ENCODE measurements at regions not wholly inside any gene's neighbourhood (a gene's known extent, or its start where the extent isn't known, plus 50 kb on each side); places are given as distances from the start of the nearest gene placed in this dataset.
"Not testable (repeated sequence)": the region's sequence is repeated elsewhere in the genome, so short reads cannot be mapped to it uniquely, and the experiment has no call there.

GRCh38 chr6:27777614-27778355 is 134.4 kb downstream of the OR2B2 start:
- H3K36me3 Mint-ChIP-seq = no peaks in the 10 kb centered on the region
- H3K4me3 Mint-ChIP-seq = no peak overlapping the region
- no peaks in the 10 kb centered on the region for H3K4me1 Mint-ChIP-seq (ENCODE audit: low read depth)
- DNase-seq = no peak
- intact Hi-C loops (cut with micrococcal nuclease) = no loop called here
- no peak overlapping the region for H3K27ac Mint-ChIP-seq
- CTCF ChIA-PET = interaction anchor here (1.3 kb wide), 1 partner anchor 11 kb away, joined by 3 read pairs; no protein-coding TSS in a partner anchor
- POLR2A ChIA-PET = no interaction called here
- H3K27me3 Mint-ChIP-seq = peaks cover 12% of the 10 kb centered on the region
- H3K9me3 Mint-ChIP-seq = no peaks in the 10 kb centered on the region

- ChIA-PET POLR2A (interaction anchor here (1.0 kb wide), 1 partner anchor 23 kb away, joined by 3 read pairs; no protein-coding TSS in a partner anchor), CTCF (interaction anchor here (1.3 kb wide), 1 partner anchor 12 kb away, joined by 3 read pairs; no protein-coding TSS in a partner anchor)
- H3K27me3 Mint-ChIP-seq = peaks cover 12% of the 10 kb centered on the region
- H3K9me3 Mint-ChIP-seq = no peaks in the 10 kb centered on the region
- H3K36me3 Mint-ChIP-seq = no peaks in the 10 kb centered on the region
- no peak overlapping the region for H3K27ac Mint-ChIP-seq
- intact Hi-C loops (cut with micrococcal nuclease) = no loop called here
- DNase-seq = no peak
- H3K4me3 Mint-ChIP-seq = no peak overlapping the region
- H3K4me1 Mint-ChIP-seq (ENCODE audit: low read depth) = peaks cover 5% of the 10 kb centered on the region
Observed at GRCh38 chr6:27777126-27777525, 135.1 kb downstream of the OR2B2 start.

- no peak overlapping the region for H3K27ac Mint-ChIP-seq
- peaks cover 7% of the 10 kb centered on the region for H3K4me1 Mint-ChIP-seq (ENCODE audit: low read depth)
- CTCF ChIA-PET = interaction anchor here (0.6 to 1.6 kb wide), 2 partner anchors 20 to 259 kb away, joined by 3 to 4 read pairs; no protein-coding TSS in a partner anchor
- H3K9me3 Mint-ChIP-seq = no peaks in the 10 kb centered on the region
- no peak for DNase-seq
- POLR2A ChIA-PET = interaction anchor here (0.6 to 1.0 kb wide), 2 partner anchors 22 to 134 kb away, joined by 3 read pairs; no protein-coding TSS in a partner anchor
- intact Hi-C loops (cut with micrococcal nuclease) = no loop called here
- H3K27me3 Mint-ChIP-seq = peaks cover 12% of the 10 kb centered on the region
- no peaks in the 10 kb centered on the region for H3K36me3 Mint-ChIP-seq
- no peak overlapping the region for H3K4me3 Mint-ChIP-seq
Observed at GRCh38 chr6:27776504-27776903, 135.7 kb downstream of the OR2B2 start.

- H3K4me1 Mint-ChIP-seq (ENCODE audit: low read depth) = peaks cover 7% of the 10 kb centered on the region
- peaks cover 17% of the 10 kb centered on the region for H3K27me3 Mint-ChIP-seq
- no peak for DNase-seq
- intact Hi-C loops (cut with micrococcal nuclease) = no loop called here
- no peaks in the 10 kb centered on the region for H3K36me3 Mint-ChIP-seq
- H3K9me3 Mint-ChIP-seq = no peaks in the 10 kb centered on the region
- POLR2A ChIA-PET = interaction anchor here (0.6 kb wide), 1 partner anchor 134 kb away, joined by 3 read pairs; no protein-coding TSS in a partner anchor
- no peak overlapping the region for H3K27ac Mint-ChIP-seq
- H3K4me3 Mint-ChIP-seq = no peak overlapping the region
- CTCF ChIA-PET = interaction anchor here (0.6 to 1.6 kb wide), 2 partner anchors 21 to 258 kb away, joined by 3 to 4 read pairs; no protein-coding TSS in a partner anchor
Observed at GRCh38 chr6:27775796-27776184, 136.4 kb downstream of the OR2B2 start.

GRCh38 chr6:27775138-27775795 is 136.9 kb downstream of the OR2B2 start:
- H3K4me3 Mint-ChIP-seq; H3K27ac Mint-ChIP-seq; POLR2A ChIA-PET; DNase-seq; H3K36me3 Mint-ChIP-seq; H3K9me3 Mint-ChIP-seq; intact Hi-C loops (cut with micrococcal nuclease); H3K4me1 Mint-ChIP-seq (ENCODE audit: low read depth): not testable (repeated sequence)
- CTCF ChIA-PET = interaction anchor here (1.6 kb wide), 1 partner anchor 21 kb away, joined by 4 read pairs; no protein-coding TSS in a partner anchor
- H3K27me3 Mint-ChIP-seq = peaks cover 17% of the 10 kb centered on the region

- H3K36me3 Mint-ChIP-seq; DNase-seq; H3K4me1 Mint-ChIP-seq (ENCODE audit: low read depth); CTCF ChIA-PET; H3K9me3 Mint-ChIP-seq; POLR2A ChIA-PET; intact Hi-C loops (cut with micrococcal nuclease); H3K4me3 Mint-ChIP-seq; H3K27ac Mint-ChIP-seq: not testable (repeated sequence)
- peaks cover 19% of the 10 kb centered on the region for H3K27me3 Mint-ChIP-seq
Observed at GRCh38 chr6:27774264-27774600, 138.0 kb downstream of the OR2B2 start.

- POLR2A ChIA-PET; H3K4me3 Mint-ChIP-seq; H3K36me3 Mint-ChIP-seq; H3K9me3 Mint-ChIP-seq; H3K4me1 Mint-ChIP-seq (ENCODE audit: low read depth); H3K27ac Mint-ChIP-seq; DNase-seq: not testable (repeated sequence)
- H3K27me3 Mint-ChIP-seq = peaks cover 17% of the 10 kb centered on the region
- CTCF ChIA-PET = interaction anchor here (1.0 to 4.0 kb wide), 10 partner anchors 11 to 613 kb away, joined by 3 to 100 read pairs (median 8); partner anchors contain the start of gene POM121L2
- intact Hi-C loops (cut with micrococcal nuclease) = loop anchor here (2.0 kb wide), 1 partner anchor 21 kb away; no protein-coding TSS in a partner anchor
Observed at GRCh38 chr6:27773542-27774263, 138.5 kb downstream of the OR2B2 start.

GRCh38 chr6:27772261-27773001 is 139.8 kb downstream of the OR2B2 start:
- intact Hi-C loops (cut with micrococcal nuclease) = loop anchor here (1.0 to 2.0 kb wide), 3 partner anchors 20 to 123 kb away; no protein-coding TSS in a partner anchor
- DNase-seq = peak; percentile 93
- peaks cover 12% of the 10 kb centered on the region for H3K27me3 Mint-ChIP-seq
- no peaks in the 10 kb centered on the region for H3K36me3 Mint-ChIP-seq
- no peaks in the 10 kb centered on the region for H3K9me3 Mint-ChIP-seq
- CTCF ChIA-PET = interaction anchor here (0.6 to 4.0 kb wide), 43 partner anchors 9 to 1672 kb away, joined by 3 to 100 read pairs (median 4); partner anchors contain the start of gene POM121L2
- peaks cover 7% of the 10 kb centered on the region for H3K4me1 Mint-ChIP-seq (ENCODE audit: low read depth)
- POLR2A ChIA-PET = interaction anchor here (0.8 to 1.0 kb wide), 4 partner anchors 9 to 35 kb away, joined by 3 to 5 read pairs (median 4); a partner anchor contains a TSS
- peak overlapping the region; percentile 40 for H3K4me3 Mint-ChIP-seq
- peak overlapping the region; percentile 18 for H3K27ac Mint-ChIP-seq

GRCh38 chr6:27771235-27771634 is 141.0 kb downstream of the OR2B2 start:
- intact Hi-C loops (cut with micrococcal nuclease) = no loop called here
- Mint-ChIP-seq H3K4me3 (no peak overlapping the region), H3K27ac (no peak overlapping the region), H3K36me3 (no peaks in the 10 kb centered on the region), H3K4me1 (ENCODE audit: low read depth) (peaks cover 7% of the 10 kb centered on the region), H3K27me3 (peaks cover 8% of the 10 kb centered on the region), H3K9me3 (no peaks in the 10 kb centered on the region)
- ChIA-PET CTCF (interaction anchor here (0.6 to 4.0 kb wide), 10 partner anchors 11 to 957 kb away, joined by 3 to 100 read pairs (median 8); a partner anchor contains a TSS), POLR2A (no interaction called here)
- no peak for DNase-seq

GRCh38 chr6:27770724-27771123 is 141.5 kb downstream of the OR2B2 start:
- ChIA-PET CTCF (interaction anchor here (3.1 to 4.0 kb wide), 4 partner anchors 11 to 126 kb away, joined by 23 to 100 read pairs (median 63); a partner anchor contains a TSS), POLR2A (no interaction called here)
- peaks cover 8% of the 10 kb centered on the region for H3K27me3 Mint-ChIP-seq
- intact Hi-C loops (cut with micrococcal nuclease) = no loop called here
- H3K27ac Mint-ChIP-seq = no peak overlapping the region
- no peaks in the 10 kb centered on the region for H3K36me3 Mint-ChIP-seq
- DNase-seq = no peak
- H3K4me3 Mint-ChIP-seq = no peak overlapping the region
- H3K4me1 Mint-ChIP-seq (ENCODE audit: low read depth) = peaks cover 7% of the 10 kb centered on the region
- no peaks in the 10 kb centered on the region for H3K9me3 Mint-ChIP-seq

- Mint-ChIP-seq H3K36me3 (no peaks in the 10 kb centered on the region), H3K9me3 (no peaks in the 10 kb centered on the region), H3K4me3 (no peak overlapping the region), H3K4me1 (ENCODE audit: low read depth) (peaks cover 7% of the 10 kb centered on the region), H3K27me3 (peaks cover 6% of the 10 kb centered on the region), H3K27ac (no peak overlapping the region)
- POLR2A ChIA-PET = no interaction called here
- CTCF ChIA-PET = interaction anchor here (1.4 to 2.2 kb wide), 3 partner anchors 16 to 127 kb away, joined by 4 to 10 read pairs (median 6); no protein-coding TSS in a partner anchor
- no peak for DNase-seq
- intact Hi-C loops (cut with micrococcal nuclease) = no loop called here
Observed at GRCh38 chr6:27768556-27768955, 143.6 kb downstream of the OR2B2 start.

All from activated CD4-positive, alpha-beta memory T cell treated with anti-CD3 and anti-CD28 coated beads for 36 hours (primary cell).